Activated T-helper 17 cell treated with anti-CD3 and anti-CD28 coated beads, Interleukin-2, amount 50 U/mL, for 72 hours (primary cell): ENCODE measurements at regions not wholly inside any gene's neighbourhood (a gene's known extent, or its start where the extent isn't known, plus 50 kb on each side); places are given as distances from the start of the nearest gene placed in this dataset.

Source experiments
- ATAC-seq: fragments of 150-1000 bp; cut with Tn5 transposase; replicated peaks from 2 replicates; pipeline ENCODE4 v1.10.0; 2021; ENCODE audit warnings: mild to moderate bottlenecking, moderate library complexity
- H3K27ac Mint-ChIP-seq: one replicate; pipeline ENCODE4 v1.8.0; 2022; ENCODE audit warnings: mixed read lengths
- H3K27me3 Mint-ChIP-seq: one replicate; pipeline ENCODE4 v1.8.0; 2022; ENCODE audit warnings: mixed read lengths
- H3K36me3 Mint-ChIP-seq: one replicate; pipeline ENCODE4 v1.8.0; 2022; ENCODE audit warnings: low read depth, mild to moderate bottlenecking, mixed read lengths
- H3K4me1 Mint-ChIP-seq: one replicate; pipeline ENCODE4 v1.8.0; 2022; ENCODE audit warnings: mixed read lengths
- H3K4me3 Mint-ChIP-seq: one replicate; pipeline ENCODE4 v1.8.0; 2022; ENCODE audit warnings: mild to moderate bottlenecking, mixed read lengths
- H3K9me3 Mint-ChIP-seq: one replicate; pipeline ENCODE4 v1.8.0; 2022; ENCODE audit warnings: mixed read lengths

DNA sequence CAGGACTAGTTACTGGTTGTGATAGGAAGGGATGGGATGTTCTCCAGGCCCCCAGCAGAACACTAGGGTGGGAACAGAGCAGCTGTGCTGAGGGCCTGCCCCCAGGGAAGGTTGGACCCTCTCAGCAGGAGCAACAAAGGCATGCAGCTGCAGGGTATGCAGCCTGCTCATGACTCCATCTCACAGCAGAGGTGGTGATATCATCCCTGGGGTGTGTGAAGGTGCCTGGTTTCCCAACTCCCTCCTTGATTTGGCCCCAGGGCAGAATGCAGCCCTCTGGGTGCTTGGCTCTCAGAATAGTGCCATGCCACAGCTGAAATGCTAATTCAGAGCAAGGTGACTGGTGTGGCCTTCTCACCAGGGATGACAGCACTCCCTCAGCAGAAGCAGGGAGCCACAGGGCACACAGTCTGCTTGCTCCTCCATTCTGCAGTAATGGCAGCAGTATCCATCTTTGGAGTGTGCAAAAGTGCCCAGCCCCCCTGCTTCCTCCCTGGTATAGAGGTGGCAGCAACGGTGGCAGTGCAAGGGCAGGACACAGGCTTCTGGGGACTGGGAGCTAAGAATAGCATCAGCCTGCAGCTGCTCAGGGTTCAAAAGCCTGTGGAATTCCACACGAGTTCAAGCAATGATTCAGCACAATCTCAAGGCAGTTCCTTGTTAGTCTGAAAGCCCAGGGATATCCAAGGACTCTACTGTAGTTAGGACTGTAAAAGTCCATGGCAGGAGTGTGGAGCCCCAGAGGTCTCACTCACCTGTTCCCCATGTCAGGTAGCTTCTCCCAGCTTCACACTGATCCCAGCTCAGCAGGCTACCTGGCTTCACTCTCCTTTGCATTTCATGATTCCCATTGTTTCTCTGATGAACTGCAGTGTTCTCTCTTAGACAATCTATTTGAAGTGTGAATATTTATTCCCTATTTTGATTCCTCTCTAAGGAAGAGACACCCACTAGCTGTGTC, 298.1 kb upstream of the FOXG1 start:
- no peaks in the 10 kb centered on the region for H3K4me1 Mint-ChIP-seq
- no peak for ATAC-seq
- H3K27me3 Mint-ChIP-seq, result no peaks in the 10 kb centered on the region
- peaks cover 27% of the 10 kb centered on the region for H3K9me3 Mint-ChIP-seq
- H3K4me3 Mint-ChIP-seq, result no peak overlapping the region
- no peak overlapping the region for H3K27ac Mint-ChIP-seq
- no peaks in the 10 kb centered on the region for H3K36me3 Mint-ChIP-seq

DNA sequence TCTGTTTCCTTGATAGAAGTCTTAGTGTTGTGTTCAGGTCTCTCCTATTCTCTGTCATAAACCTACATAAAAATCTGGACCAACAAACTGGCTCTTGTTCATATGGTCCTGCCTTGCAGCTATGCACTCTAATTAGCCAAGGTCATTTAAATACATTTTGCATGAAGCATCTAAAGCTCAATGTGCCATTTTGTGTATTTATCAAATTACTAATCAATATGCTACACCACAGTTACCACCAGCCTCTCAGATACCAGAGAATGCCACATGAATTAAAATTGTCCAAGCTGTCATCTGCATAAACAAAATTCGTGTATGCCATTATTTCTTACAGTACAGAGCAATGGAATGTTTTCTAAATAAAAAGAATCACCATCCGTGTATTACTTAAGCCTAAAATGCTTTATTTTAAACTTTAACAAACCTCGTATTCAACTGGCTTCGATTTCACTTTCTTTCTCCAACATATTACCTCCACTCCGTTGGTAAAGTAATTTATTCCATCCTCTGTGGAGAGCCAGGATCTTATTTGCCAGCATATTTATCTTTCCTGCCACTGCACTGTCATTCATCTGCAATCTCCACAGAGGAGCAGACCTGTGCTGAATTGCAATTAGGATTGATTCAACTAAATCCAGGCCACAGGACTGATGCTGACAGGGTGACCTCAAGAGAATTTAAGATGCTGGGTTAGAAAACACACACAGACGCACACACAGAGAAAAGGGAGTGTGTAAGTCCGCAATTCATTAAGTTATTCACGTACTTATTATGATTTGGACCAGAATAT, 284.1 kb upstream of the FOXG1 start:
- ATAC-seq, result no peak
- Mint-ChIP-seq H3K27me3 (no peaks in the 10 kb centered on the region), H3K4me3 (no peak overlapping the region), H3K36me3 (no peaks in the 10 kb centered on the region), H3K4me1 (no peaks in the 10 kb centered on the region), H3K27ac (no peak overlapping the region), H3K9me3 (peaks cover 7% of the 10 kb centered on the region)

DNA sequence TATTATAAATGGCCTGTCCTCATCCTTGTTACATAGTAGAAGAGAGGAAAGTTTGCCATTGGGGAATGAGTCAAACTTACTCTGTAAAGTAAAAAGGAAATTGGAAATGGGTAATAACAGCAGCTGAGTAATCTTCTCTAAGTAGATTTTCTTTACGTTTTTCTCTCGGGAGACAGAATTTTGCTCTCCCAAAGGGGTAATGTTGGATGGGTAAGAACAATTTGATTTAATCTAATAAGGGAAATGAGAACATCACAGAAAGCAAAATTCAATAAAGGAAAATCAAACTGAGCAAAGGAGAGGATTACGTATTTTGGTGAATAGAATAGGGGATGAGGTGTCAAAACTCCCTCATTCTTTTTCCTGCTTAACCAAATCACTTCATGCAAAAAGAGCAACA, 283.1 kb upstream of the FOXG1 start:
- peaks cover 13% of the 10 kb centered on the region for H3K9me3 Mint-ChIP-seq
- no peak overlapping the region for H3K4me3 Mint-ChIP-seq
- no peaks in the 10 kb centered on the region for H3K27me3 Mint-ChIP-seq
- no peaks in the 10 kb centered on the region for H3K4me1 Mint-ChIP-seq
- no peak for ATAC-seq
- no peaks in the 10 kb centered on the region for H3K36me3 Mint-ChIP-seq
- no peak overlapping the region for H3K27ac Mint-ChIP-seq

DNA sequence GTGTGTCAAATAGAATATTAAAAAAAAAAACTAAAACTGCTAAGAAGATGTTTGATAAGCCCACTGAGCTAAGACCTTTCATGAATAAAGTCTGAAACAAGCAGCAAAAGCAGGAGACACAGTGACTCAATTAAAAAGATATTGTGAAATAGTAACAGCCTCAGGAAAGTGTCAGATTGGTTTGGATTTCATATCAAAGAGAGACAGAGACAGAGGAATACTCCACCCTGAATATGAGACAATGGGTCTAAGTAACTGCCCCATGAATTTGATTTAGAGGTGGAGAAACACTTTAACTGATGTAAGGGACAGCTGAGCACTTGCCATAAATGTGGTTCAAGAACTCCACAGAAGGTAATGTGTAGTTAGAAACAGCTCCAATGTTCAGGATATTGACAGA, 277.9 kb upstream of the FOXG1 start:
- H3K27me3 Mint-ChIP-seq, result no peaks in the 10 kb centered on the region
- no peak overlapping the region for H3K4me3 Mint-ChIP-seq
- H3K36me3 Mint-ChIP-seq, result no peaks in the 10 kb centered on the region
- H3K4me1 Mint-ChIP-seq, result no peaks in the 10 kb centered on the region
- H3K9me3 Mint-ChIP-seq, result peaks cover 21% of the 10 kb centered on the region
- ATAC-seq, result no peak
- H3K27ac Mint-ChIP-seq, result no peak overlapping the region

DNA sequence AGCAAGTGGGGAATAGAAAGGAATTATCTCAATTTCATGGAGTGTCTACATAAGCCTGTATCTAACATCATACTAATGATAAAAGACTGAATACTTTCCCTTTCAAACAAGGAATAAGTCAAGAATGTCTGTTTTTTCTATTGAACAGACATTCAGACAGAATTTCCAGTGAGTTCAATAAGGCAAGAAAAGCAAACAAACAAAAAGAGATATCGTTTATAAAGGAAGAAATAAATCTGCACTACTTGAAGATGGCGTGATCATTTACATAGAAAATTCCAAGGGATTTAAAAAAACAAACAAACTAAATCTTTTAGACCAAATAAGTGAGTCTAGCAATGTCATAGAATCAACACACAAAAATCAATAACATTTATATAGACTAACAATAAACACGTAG, 273.1 kb upstream of the FOXG1 start:
- Mint-ChIP-seq H3K27me3 (no peaks in the 10 kb centered on the region), H3K4me3 (no peak overlapping the region), H3K4me1 (no peaks in the 10 kb centered on the region), H3K36me3 (no peaks in the 10 kb centered on the region), H3K9me3 (peaks cover 18% of the 10 kb centered on the region), H3K27ac (no peak overlapping the region)
- ATAC-seq, result no peak

DNA sequence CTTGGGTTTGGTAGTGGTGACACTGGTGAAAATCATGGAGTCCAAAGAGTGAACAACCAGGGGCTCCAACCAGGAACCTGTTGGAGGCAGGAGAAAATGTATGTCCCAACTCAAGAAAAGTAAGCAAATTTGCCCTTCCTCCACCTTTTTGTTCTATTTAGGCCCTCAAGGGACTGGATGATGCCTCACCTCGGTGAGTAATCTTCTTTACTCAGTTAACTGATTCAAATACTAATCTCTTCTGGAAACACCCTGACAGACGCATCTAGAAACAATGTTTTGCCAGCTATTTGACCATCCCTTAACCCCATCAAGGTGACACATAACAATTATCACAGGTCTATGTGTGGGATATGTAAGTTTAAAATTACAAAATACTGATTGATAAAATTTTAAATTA, 272.4 kb upstream of the FOXG1 start:
- H3K4me3 Mint-ChIP-seq, result no peak overlapping the region
- H3K9me3 Mint-ChIP-seq, result peaks cover 12% of the 10 kb centered on the region
- no peaks in the 10 kb centered on the region for H3K27me3 Mint-ChIP-seq
- H3K36me3 Mint-ChIP-seq, result no peaks in the 10 kb centered on the region
- no peak overlapping the region for H3K27ac Mint-ChIP-seq
- no peaks in the 10 kb centered on the region for H3K4me1 Mint-ChIP-seq
- ATAC-seq, result no peak

DNA sequence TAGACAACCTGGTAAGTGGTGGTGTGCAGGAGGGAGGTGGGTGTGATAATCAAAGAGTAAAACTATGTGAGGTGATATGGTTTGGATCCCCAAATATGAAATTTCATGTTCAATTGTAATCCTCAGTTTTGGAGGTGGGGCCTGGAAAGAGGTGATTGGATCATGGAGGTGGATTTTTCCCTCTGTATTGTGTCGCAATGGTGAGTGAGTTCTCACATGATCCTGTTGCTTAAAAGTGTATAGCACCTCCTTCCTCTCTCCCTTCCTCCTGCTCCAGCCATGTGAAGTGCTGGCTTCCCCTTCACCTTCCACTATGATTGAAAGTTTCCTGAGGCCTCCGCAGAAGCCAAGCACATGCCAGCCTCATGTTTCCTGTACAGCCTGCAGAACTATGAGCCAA, 270.2 kb upstream of the FOXG1 start:
- Mint-ChIP-seq H3K27me3 (no peaks in the 10 kb centered on the region), H3K9me3 (peaks cover 9% of the 10 kb centered on the region), H3K36me3 (no peaks in the 10 kb centered on the region), H3K27ac (no peak overlapping the region), H3K4me3 (no peak overlapping the region), H3K4me1 (no peaks in the 10 kb centered on the region)
- no peak for ATAC-seq

DNA sequence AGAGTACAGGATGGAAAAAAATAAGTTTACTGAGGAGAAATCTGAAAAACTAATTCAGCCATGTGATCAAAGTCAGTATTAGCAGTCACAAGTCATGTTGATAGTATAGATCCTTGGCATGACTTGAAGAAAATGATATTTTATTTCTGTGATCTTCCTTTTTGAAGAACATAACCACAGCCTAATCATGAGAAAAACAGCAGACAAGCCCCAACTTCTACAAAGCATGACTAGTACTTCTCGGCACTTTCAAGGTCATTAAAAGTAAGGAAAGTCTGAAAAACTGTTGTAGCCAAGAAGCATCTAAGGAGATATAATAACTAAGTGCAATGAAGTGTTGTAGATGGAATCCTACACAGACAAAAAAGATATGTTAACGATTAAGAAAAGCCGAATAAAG, 264.1 kb upstream of the FOXG1 start:
- no peak for ATAC-seq
- H3K27me3 Mint-ChIP-seq, result no peaks in the 10 kb centered on the region

DNA sequence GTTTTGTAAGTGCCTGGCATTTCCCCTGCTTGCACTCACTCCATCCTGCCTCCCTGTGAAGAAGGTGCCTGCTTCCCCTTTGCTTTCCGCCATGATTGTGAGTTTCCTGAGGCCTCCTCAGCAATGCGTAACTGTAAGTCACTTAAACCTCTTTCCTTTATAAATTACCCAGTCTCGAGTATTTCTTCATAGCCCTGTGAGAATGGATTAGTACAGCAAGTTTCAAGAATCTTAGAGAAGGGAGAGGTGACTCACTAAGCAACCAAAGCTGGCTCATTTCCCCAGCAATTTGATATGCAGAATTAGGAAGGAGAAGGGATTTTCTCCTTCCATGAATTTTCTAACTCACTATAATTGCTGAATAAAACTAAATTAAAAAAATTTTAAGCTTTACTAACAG, 251.0 kb upstream of the FOXG1 start:
- no peak overlapping the region for H3K27ac Mint-ChIP-seq
- no peaks in the 10 kb centered on the region for H3K4me1 Mint-ChIP-seq
- peaks cover 11% of the 10 kb centered on the region for H3K9me3 Mint-ChIP-seq
- no peak for ATAC-seq
- H3K4me3 Mint-ChIP-seq, result no peak overlapping the region
- no peaks in the 10 kb centered on the region for H3K36me3 Mint-ChIP-seq
- H3K27me3 Mint-ChIP-seq, result no peaks in the 10 kb centered on the region

More for the DNA sequence above, 264.1 kb upstream of the FOXG1 start:
- no peak overlapping the region for H3K4me3 Mint-ChIP-seq
- peaks cover 12% of the 10 kb centered on the region for H3K9me3 Mint-ChIP-seq
- no peaks in the 10 kb centered on the region for H3K4me1 Mint-ChIP-seq
- no peaks in the 10 kb centered on the region for H3K36me3 Mint-ChIP-seq
- H3K27ac Mint-ChIP-seq, result no peak overlapping the region

DNA sequence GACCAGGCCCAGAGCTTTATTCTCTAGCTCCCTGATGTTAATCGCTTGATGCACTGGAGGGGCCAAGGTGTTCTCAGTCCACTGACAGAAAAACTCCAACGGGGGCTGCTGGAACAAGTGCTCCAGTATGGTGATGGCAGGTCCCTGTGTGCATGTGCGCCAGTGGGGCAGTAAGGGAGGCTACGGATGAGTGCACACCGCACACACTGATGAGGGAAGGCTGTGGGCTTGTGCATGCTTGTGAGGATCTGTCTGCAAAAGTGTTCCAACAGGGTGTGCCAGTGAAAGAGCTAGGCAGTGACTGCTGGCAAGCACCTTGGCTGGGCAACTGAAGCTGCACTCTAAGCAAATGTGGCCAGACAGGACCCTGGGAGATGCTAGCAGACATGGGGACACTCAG, 229.7 kb upstream of the FOXG1 start:
- Mint-ChIP-seq H3K4me3 (no peak overlapping the region), H3K27ac (no peak overlapping the region), H3K36me3 (no peaks in the 10 kb centered on the region), H3K9me3 (peaks cover 26% of the 10 kb centered on the region), H3K27me3 (no peaks in the 10 kb centered on the region), H3K4me1 (no peaks in the 10 kb centered on the region)
- no peak for ATAC-seq

DNA sequence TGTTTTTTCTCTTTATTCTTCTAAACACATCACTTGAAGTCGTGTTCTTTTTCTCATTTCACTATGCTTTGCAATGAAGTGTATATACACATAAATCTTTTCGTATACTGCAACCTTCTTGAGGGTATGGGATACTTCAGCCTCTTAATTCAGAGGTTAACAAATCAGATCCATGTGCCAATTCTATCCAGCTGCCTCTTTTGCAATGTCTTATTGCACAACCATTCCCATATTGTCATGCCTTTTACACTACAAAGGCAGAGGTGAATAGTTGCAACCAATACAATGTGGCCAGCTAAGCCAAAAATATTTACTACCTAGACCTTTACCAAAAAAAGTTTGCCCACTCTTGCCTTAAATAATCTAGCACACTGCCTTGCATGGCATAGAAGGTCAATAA, 224.5 kb upstream of the FOXG1 start:
- Mint-ChIP-seq H3K4me3 (no peak overlapping the region), H3K27me3 (no peaks in the 10 kb centered on the region), H3K36me3 (no peaks in the 10 kb centered on the region), H3K27ac (no peak overlapping the region), H3K9me3 (peaks cover 23% of the 10 kb centered on the region), H3K4me1 (no peaks in the 10 kb centered on the region)
- ATAC-seq, result no peak

DNA sequence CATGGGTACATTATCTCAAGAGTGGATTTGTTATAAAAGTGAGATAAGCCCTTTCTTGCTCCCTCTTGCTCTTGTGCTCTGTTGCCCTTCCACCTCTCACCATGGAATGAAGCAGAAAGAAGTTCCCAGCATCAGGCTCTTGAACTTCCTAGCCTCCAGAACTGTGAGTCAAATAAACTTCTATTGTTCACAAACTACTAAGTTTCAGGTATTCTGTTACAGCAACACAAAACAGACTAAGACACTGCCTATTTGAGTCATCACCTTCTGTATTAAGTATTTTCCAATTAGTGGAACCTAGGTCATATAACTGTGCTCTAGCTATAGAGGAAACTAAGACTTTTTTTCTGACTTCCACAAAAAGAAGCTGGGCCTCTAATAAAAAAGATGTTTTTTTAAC, 201.2 kb upstream of the FOXG1 start:
- ATAC-seq, result no peak
- H3K9me3 Mint-ChIP-seq, result peaks cover 16% of the 10 kb centered on the region
- H3K27me3 Mint-ChIP-seq, result no peaks in the 10 kb centered on the region
- no peak overlapping the region for H3K4me3 Mint-ChIP-seq
- H3K36me3 Mint-ChIP-seq, result no peaks in the 10 kb centered on the region
- H3K27ac Mint-ChIP-seq, result no peak overlapping the region
- no peaks in the 10 kb centered on the region for H3K4me1 Mint-ChIP-seq

DNA sequence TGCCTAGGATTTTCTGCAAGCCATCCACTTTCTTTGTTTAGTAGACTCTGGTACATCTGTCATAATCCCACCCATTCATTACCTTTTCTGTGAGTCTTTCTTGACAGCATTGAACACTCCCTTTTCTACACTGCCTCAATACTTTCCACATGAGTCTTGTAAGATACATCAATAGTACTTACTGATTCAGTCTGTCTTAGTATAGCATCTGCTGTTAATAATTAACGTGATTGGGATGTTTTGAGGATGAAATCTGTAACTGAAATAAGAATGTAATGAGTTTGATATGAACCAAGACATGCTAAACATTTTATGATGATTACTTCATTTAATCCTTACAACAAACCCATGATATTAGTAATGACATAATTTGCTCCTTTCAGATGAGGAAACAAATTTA, 196.2 kb upstream of the FOXG1 start:
- Mint-ChIP-seq H3K9me3 (peaks cover 24% of the 10 kb centered on the region), H3K36me3 (no peaks in the 10 kb centered on the region), H3K4me1 (no peaks in the 10 kb centered on the region), H3K27ac (no peak overlapping the region), H3K4me3 (no peak overlapping the region), H3K27me3 (no peaks in the 10 kb centered on the region)
- ATAC-seq, result no peak

DNA sequence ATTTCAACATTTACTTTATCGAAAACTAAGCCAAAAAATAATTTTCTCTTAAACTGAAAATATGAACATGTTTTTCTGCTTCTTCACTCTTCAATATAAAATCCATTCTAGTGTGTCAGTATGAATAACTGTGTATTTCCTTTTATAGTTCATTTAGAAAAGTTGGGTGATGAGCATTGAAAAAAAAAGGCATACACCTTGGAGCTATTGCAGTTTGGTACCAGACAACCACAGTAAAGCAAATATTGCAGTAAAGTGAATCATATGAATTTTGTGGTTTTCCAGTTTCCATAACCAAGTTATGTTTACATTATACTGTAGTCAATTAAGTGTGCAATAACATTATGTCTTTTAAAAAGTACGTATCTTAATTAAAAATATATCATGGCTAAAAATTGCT, 195.0 kb upstream of the FOXG1 start:
- no peaks in the 10 kb centered on the region for H3K36me3 Mint-ChIP-seq
- H3K4me1 Mint-ChIP-seq, result no peaks in the 10 kb centered on the region
- no peak for ATAC-seq
- H3K9me3 Mint-ChIP-seq, result peaks cover 17% of the 10 kb centered on the region
- H3K4me3 Mint-ChIP-seq, result no peak overlapping the region
- H3K27me3 Mint-ChIP-seq, result no peaks in the 10 kb centered on the region
- H3K27ac Mint-ChIP-seq, result no peak overlapping the region

DNA sequence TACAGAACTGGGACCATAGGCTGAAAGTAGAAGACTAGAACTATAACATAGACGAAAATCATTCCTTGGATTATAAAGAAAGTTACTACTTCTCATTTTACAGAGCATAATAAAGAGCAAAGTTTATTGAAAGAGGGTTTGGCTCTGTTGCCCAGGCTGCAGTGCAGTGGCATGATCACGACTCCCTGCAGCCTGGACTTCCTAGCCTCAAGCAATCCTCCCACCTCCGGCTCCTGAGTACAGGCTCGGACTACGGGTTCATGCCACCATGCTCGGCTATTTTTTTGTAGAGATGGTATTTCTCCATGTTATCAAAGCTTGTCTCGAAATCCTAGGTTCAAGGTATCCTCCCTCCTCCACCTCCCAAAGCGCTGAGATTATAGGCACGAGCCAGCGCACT, 190.1 kb upstream of the FOXG1 start:
- ATAC-seq, result no peak
- peaks cover 17% of the 10 kb centered on the region for H3K9me3 Mint-ChIP-seq
- H3K4me1 Mint-ChIP-seq, result no peaks in the 10 kb centered on the region
- no peak overlapping the region for H3K27ac Mint-ChIP-seq
- H3K4me3 Mint-ChIP-seq, result no peak overlapping the region
- H3K36me3 Mint-ChIP-seq, result no peaks in the 10 kb centered on the region
- no peaks in the 10 kb centered on the region for H3K27me3 Mint-ChIP-seq
